ENCODE measurements at regions not wholly inside any gene's neighbourhood (a gene's known extent, or its start where the extent isn't known, plus 50 kb on each side); places are given as distances from the start of the nearest gene placed in this dataset.
A peak's percentile ranks its signal among the peaks of the same experiment; 100 is the strongest.

- ATAC-seq, result peak; percentile 58
Measured at GRCh38 chr13:103140001-103140671, 73.9 kb upstream of the SLC10A2 start.

GRCh38 chr13:103134271-103134670 lies 68.1 kb upstream of the SLC10A2 start:
- intact Hi-C loops (cut with micrococcal nuclease), result loop anchor here (5.0 kb wide), 1 partner anchor 167 kb away; no protein-coding TSS in a partner anchor

More at GRCh38 chr13:103140001-103140671, 73.9 kb upstream of the SLC10A2 start:
- Histone ChIP-seq H3K79me2 (ENCODE audit: low read length) (no peaks in the 10 kb centered on the region), H3K9me3 (ENCODE audit: low read length) (no peaks in the 10 kb centered on the region), H3K9me2 (replicated peaks; ENCODE audit: low read length) (no peaks in the 10 kb centered on the region), H3K9ac (ENCODE audit: low read length) (no peak overlapping the region), H2AFZ (ENCODE audit: low read length) (no peak overlapping the region), H3K4me3 (ENCODE audit: low read length) (no peak overlapping the region), H3K4me2 (ENCODE audit: low read length) (no peak overlapping the region), H3F3A (ENCODE audit: low read length, unreplicated experiment) (no peaks in the 10 kb centered on the region), H4K20me1 (ENCODE audit: low read length) (no peaks in the 10 kb centered on the region), H3K4me1 (ENCODE audit: insufficient read depth, low read length) (no peaks in the 10 kb centered on the region), H3K36me3 (ENCODE audit: low read depth, low read length) (no peaks in the 10 kb centered on the region), H3K27ac (ENCODE audit: low read length) (no peak overlapping the region), H3K27me3 (ENCODE audit: low read length) (peaks cover 34% of the 10 kb centered on the region)
- BruUV-seq (replicated peaks), result no TSS peak
- DNase-seq, result peak; percentile 42
- ChIA-PET CTCF (interaction anchor here (0.6 to 0.7 kb wide), 2 partner anchors 73 to 106 kb away, joined by 3 read pairs; no protein-coding TSS in a partner anchor), POLR2A (ENCODE audit: unreplicated experiment) (interaction anchor here (0.9 kb wide), 1 partner anchor 131 kb away, joined by 4 read pairs; no protein-coding TSS in a partner anchor)
- intact Hi-C loops (cut with micrococcal nuclease), result loop anchor here (1.0 kb wide), 1 partner anchor 224 kb away; no protein-coding TSS in a partner anchor
- TF ChIP-seq EZH2phosphoT487 (IDR thresholded peaks at IDR 0.05; ENCODE audit: borderline replicate concordance, low read length) (no peak), EZH2 (IDR thresholded peaks at IDR 0.05; ENCODE audit: low read length, unreplicated experiment) (no peak)
- TF ChIP-seq, protein P1, sequence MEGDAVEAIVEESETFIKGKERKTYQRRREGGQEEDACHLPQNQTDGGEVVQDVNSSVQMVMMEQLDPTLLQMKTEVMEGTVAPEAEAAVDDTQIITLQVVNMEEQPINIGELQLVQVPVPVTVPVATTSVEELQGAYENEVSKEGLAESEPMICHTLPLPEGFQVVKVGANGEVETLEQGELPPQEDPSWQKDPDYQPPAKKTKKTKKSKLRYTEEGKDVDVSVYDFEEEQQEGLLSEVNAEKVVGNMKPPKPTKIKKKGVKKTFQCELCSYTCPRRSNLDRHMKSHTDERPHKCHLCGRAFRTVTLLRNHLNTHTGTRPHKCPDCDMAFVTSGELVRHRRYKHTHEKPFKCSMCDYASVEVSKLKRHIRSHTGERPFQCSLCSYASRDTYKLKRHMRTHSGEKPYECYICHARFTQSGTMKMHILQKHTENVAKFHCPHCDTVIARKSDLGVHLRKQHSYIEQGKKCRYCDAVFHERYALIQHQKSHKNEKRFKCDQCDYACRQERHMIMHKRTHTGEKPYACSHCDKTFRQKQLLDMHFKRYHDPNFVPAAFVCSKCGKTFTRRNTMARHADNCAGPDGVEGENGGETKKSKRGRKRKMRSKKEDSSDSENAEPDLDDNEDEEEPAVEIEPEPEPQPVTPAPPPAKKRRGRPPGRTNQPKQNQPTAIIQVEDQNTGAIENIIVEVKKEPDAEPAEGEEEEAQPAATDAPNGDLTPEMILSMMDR (conservative IDR thresholded peaks at IDR 0.05; ENCODE audit: low read depth, low read length), result peak; percentile 59

More at GRCh38 chr13:103134271-103134670, 68.1 kb upstream of the SLC10A2 start:
- H4K20me1 ChIP-seq (ENCODE audit: low read length), result no peaks in the 10 kb centered on the region
- no peak overlapping the region for H3K27ac ChIP-seq (ENCODE audit: low read length)
- no peaks in the 10 kb centered on the region for H3F3A ChIP-seq (ENCODE audit: low read length, unreplicated experiment)
- H3K4me1 ChIP-seq (ENCODE audit: insufficient read depth, low read length), result no peaks in the 10 kb centered on the region
- CTCF ChIA-PET, result no interaction called here
- DNase-seq (no peak), ATAC-seq (no peak)
- no peak overlapping the region for H3K9ac ChIP-seq (ENCODE audit: low read length)
- H3K27me3 ChIP-seq (ENCODE audit: low read length), result peaks cover 36% of the 10 kb centered on the region
- no peak overlapping the region for H3K4me2 ChIP-seq (ENCODE audit: low read length)
- H3K4me3 ChIP-seq (ENCODE audit: low read length), result no peak overlapping the region
- BruUV-seq (replicated peaks), result no TSS peak
- TF ChIP-seq, protein P1 (conservative IDR thresholded peaks at IDR 0.05; ENCODE audit: low read depth, low read length), result no peak
- TF ChIP-seq EZH2 (IDR thresholded peaks at IDR 0.05; ENCODE audit: low read length, unreplicated experiment) (no peak), EZH2phosphoT487 (IDR thresholded peaks at IDR 0.05; ENCODE audit: borderline replicate concordance, low read length) (no peak)
- H2AFZ ChIP-seq (ENCODE audit: low read length), result no peak overlapping the region
- H3K36me3 ChIP-seq (ENCODE audit: low read depth, low read length), result no peaks in the 10 kb centered on the region
- no peaks in the 10 kb centered on the region for H3K9me3 ChIP-seq (ENCODE audit: low read length)
- H3K79me2 ChIP-seq (ENCODE audit: low read length), result no peaks in the 10 kb centered on the region
- no peaks in the 10 kb centered on the region for H3K9me2 ChIP-seq (replicated peaks; ENCODE audit: low read length)
- POLR2A ChIA-PET (ENCODE audit: unreplicated experiment), result no interaction called here
